BLaER1 (cell line): ENCODE measurements at regions not wholly inside any gene's neighbourhood (a gene's known extent, or its start where the extent isn't known, plus 50 kb on each side); places are given as distances from the start of the nearest gene placed in this dataset.
A peak's percentile ranks its signal among the peaks of the same experiment; 100 is the strongest.
"Not testable (repeated sequence)": the region's sequence is repeated elsewhere in the genome, so short reads cannot be mapped to it uniquely, and the experiment has no call there.

Experiments used
- H3K27ac ChIP-seq: shearing (Covaris generic); formaldehyde crosslinking; 2 replicates; pipeline ENCODE4 v1.8.1; 2022
- H3K27me3 ChIP-seq: shearing (Covaris generic); formaldehyde crosslinking; 2 replicates; pipeline ENCODE4 v1.8.1; 2022
- H3K36me3 ChIP-seq: shearing (Covaris generic); formaldehyde crosslinking; 2 replicates; pipeline ENCODE4 v1.8.1; 2022
- H3K4me1 ChIP-seq: shearing (Covaris generic); formaldehyde crosslinking; 2 replicates; pipeline ENCODE4 v1.8.1; 2022
- H3K4me2 ChIP-seq: shearing (Covaris generic); formaldehyde crosslinking; 2 replicates; pipeline ENCODE4 v1.8.1; 2022
- H3K4me3 ChIP-seq: shearing (Covaris generic); formaldehyde crosslinking; 2 replicates; pipeline ENCODE4 v1.8.1; 2022
- H3K9ac ChIP-seq: shearing (Covaris generic); formaldehyde crosslinking; 2 replicates; pipeline ENCODE4 v1.8.1; 2022
- H3K9me3 ChIP-seq: shearing (Covaris generic); formaldehyde crosslinking; 2 replicates; pipeline ENCODE4 v1.8.1; 2022
- H4K20me1 ChIP-seq: shearing (Covaris generic); formaldehyde crosslinking; 2 replicates; pipeline ENCODE4 v1.8.1; 2022
- Cebpa-rat ChIP-seq: shearing (Covaris generic); IDR thresholded peaks from 2 replicates; pipeline ENCODE4 v1.8.1; 2022

DNA sequence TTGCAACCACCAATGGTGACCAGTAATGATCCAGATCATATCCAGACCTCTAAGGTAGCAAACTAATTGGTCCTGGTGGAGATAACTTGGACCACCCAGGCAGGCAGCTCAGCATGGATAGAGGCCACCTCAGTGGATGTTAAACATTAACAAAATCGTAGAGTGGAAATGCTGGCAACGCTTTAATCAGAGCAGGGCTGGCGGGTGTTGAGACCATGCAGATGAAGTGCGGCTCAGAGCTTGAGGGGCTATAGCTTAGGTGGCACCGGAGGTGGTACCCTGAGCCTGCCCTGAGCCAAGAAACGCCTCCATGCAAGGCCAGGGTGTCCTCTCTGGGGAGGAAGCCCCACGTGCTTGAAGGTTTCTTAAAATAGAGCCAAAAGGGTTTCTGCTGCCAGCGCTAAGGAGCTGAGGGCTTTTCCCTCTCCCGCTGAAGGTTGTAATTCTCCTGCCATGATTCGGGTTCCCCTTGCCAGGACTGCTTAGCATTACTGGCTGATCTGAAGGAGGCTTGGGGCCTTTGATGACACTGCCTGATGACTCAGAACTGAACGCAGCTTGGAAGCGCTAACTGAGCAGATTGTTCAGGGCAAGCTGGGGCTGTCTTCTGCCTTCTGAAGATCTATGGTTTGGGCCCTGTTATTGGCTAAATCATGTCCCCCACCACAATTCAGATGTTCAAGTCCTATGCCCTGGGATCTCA is 177.8 kb upstream of the ATP6AP2 start:
- H3K27ac ChIP-seq = no peak overlapping the region
- H4K20me1 ChIP-seq = no peaks in the 10 kb centered on the region
- H3K9ac ChIP-seq = no peak overlapping the region
- no peak overlapping the region for H3K4me3 ChIP-seq
- no peak for TF ChIP-seq Cebpa-rat
- no peaks in the 10 kb centered on the region for H3K36me3 ChIP-seq
- H3K4me1 ChIP-seq = peaks cover 24% of the 10 kb centered on the region
- no peaks in the 10 kb centered on the region for H3K27me3 ChIP-seq
- peak overlapping the region; percentile 51 for H3K4me2 ChIP-seq
- peaks cover 6% of the 10 kb centered on the region; the same call in 1 of the 2 replicates for H3K9me3 ChIP-seq

DNA sequence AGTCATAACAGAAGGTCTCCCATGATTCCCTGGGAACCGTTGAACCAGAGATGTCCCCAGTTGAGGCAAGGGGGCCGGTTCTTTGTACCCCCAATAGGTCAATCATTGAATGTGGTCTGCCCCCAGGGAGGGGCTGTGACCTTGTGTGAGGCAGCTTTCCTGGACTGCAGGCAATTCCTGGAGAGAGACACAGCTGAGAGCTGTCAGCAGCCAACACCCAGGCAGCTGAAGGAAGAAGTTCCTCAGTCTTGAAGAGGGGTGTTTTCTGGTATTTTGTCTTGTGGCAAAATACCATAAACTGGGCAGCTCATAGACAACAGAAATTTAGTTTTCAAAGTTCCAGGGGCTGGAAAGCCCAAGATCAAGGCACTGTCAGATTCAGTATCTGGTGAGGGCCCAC is 185.7 kb upstream of the ATP6AP2 start:
- H3K36me3 ChIP-seq = no peaks in the 10 kb centered on the region
- H3K9ac ChIP-seq = no peak overlapping the region
- no peak overlapping the region for H3K27ac ChIP-seq
- no peaks in the 10 kb centered on the region for H3K27me3 ChIP-seq
- no peak overlapping the region for H3K4me2 ChIP-seq
- H3K4me3 ChIP-seq = no peak overlapping the region
- H4K20me1 ChIP-seq = no peaks in the 10 kb centered on the region
- H3K9me3 ChIP-seq = peaks cover 27% of the 10 kb centered on the region
- TF ChIP-seq Cebpa-rat = no peak
- no peaks in the 10 kb centered on the region for H3K4me1 ChIP-seq

DNA sequence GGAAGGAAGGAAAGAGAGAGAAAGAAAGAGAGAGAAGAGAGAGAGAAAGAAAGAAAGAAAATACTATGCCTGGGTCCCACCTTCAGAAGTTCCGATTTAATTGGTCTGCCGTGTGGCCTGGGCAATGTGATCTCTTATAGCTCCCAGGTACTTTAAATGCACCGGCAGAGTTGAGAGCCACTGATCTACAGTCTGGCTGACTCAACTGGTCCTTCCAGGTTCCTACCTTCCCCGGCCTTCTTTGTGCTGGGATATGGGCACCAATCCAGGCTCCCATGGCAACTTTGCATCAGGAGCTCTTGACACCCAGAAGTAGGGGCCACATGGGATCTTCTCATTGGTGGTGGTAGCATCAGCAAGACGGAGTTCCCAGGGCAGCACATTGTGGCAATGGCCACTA is 186.5 kb upstream of the ATP6AP2 start:
- no peak overlapping the region for H3K9ac ChIP-seq
- H3K27me3 ChIP-seq = no peaks in the 10 kb centered on the region
- H3K27ac ChIP-seq = no peak overlapping the region
- no peak overlapping the region for H3K4me3 ChIP-seq
- H3K9me3 ChIP-seq = peaks cover 23% of the 10 kb centered on the region
- H3K36me3 ChIP-seq = no peaks in the 10 kb centered on the region
- no peaks in the 10 kb centered on the region for H3K4me1 ChIP-seq
- no peaks in the 10 kb centered on the region for H4K20me1 ChIP-seq
- no peak for TF ChIP-seq Cebpa-rat
- H3K4me2 ChIP-seq = no peak overlapping the region

DNA sequence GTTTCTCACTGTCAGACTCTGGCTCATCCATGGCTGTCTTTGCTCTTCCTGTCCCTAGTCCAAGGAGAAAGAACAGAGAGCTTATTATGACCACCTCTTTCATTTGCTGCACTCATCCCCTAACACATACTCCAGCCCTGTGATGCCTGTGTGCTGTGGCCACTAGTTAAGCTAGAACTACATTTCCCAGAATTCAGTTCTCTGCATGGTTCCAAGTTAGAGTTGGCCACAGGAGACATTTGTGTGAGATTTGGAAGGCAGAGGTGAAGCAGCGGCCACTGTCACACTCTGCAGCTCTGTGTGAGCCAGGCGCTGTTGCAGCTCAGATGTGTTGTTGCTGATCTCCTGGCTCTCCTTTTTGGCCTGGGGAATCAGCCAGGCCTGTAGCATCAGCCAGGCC is 188.2 kb upstream of the ATP6AP2 start:
- H3K4me3 ChIP-seq = no peak overlapping the region
- H3K36me3 ChIP-seq = no peaks in the 10 kb centered on the region
- no peak overlapping the region for H3K4me2 ChIP-seq
- no peaks in the 10 kb centered on the region for H3K4me1 ChIP-seq
- H3K27me3 ChIP-seq = no peaks in the 10 kb centered on the region
- peaks cover 18% of the 10 kb centered on the region for H3K9me3 ChIP-seq
- TF ChIP-seq Cebpa-rat = no peak
- H4K20me1 ChIP-seq = no peaks in the 10 kb centered on the region
- H3K27ac ChIP-seq = no peak overlapping the region
- no peak overlapping the region for H3K9ac ChIP-seq

DNA sequence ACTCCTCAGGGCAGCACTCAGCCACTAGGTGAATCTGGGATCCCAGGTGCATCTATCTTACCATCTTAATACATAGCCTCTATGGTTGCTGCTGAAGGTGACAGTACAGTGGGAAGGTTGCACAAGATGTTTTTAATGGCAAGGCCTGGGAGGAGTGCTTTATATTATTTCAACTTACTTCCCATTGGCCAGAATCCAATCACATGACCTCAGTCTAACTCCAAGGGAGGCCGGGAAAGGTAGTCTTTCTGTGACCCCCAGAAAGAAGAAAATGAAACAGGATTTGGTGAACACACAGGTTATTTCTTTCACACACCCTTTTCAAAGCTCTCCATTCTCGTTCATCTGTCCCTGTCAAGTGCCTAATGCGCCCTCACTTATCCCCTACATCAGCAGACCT is 189.1 kb upstream of the ATP6AP2 start:
- Histone ChIP-seq H4K20me1 (no peaks in the 10 kb centered on the region), H3K9ac (no peak overlapping the region), H3K9me3 (peaks cover 12% of the 10 kb centered on the region), H3K36me3 (no peaks in the 10 kb centered on the region), H3K4me3 (no peak overlapping the region), H3K4me2 (no peak overlapping the region), H3K27me3 (no peaks in the 10 kb centered on the region), H3K27ac (no peak overlapping the region), H3K4me1 (no peaks in the 10 kb centered on the region)
- no peak for TF ChIP-seq Cebpa-rat

DNA sequence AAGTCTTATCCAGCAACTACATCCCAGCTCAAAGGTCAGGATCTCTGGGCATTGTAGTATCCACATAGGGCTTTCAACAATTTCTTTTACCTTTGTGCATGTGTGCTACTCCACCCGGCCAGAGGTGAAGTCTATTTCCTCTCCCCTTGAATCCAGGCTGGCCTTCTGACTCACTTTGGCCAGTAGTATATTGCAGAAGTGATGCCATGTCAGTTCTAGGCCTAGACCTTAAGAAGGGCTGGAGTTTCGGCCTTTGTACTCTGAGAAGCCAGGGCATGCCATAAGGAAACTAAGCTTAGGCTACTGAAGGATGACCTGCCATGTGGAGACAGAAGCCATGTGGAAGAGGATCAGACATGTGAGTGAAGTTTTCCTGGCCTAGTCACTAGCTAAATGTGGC is 191.2 kb upstream of the ATP6AP2 start:
- Histone ChIP-seq H3K9ac (no peak overlapping the region), H3K36me3 (no peaks in the 10 kb centered on the region), H3K27me3 (no peaks in the 10 kb centered on the region), H3K4me1 (peaks cover 11% of the 10 kb centered on the region), H3K4me2 (no peak overlapping the region), H3K9me3 (peaks cover 12% of the 10 kb centered on the region), H4K20me1 (no peaks in the 10 kb centered on the region), H3K27ac (no peak overlapping the region), H3K4me3 (no peak overlapping the region)
- no peak for TF ChIP-seq Cebpa-rat

DNA sequence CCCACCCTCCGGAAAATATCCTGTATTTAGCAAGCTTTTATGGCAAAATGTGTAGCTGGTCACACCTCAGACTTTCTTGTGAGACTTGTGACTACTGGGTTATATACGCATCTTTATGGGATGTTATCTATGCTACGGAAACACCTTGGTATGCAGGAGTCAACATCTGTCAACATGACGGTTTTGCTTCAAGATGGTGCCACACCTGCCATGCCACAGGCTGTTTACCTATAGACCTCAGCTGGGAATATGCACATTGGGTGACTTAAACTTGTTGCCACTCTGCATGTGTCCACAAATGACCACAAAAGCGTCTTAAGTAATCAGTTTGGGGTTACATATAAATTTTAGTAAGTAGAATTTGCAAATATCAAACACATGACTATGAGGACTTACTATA is 192.3 kb upstream of the ATP6AP2 start:
- no peaks in the 10 kb centered on the region for H3K36me3 ChIP-seq
- no peak overlapping the region for H3K4me3 ChIP-seq
- H3K4me1 ChIP-seq = peaks cover 20% of the 10 kb centered on the region
- H3K9ac ChIP-seq = no peak overlapping the region
- 0 out of 2 replicates have a peak, but pooled peaks cover 4% of the 10 kb centered on the region for H3K9me3 ChIP-seq
- H4K20me1 ChIP-seq = no peaks in the 10 kb centered on the region
- no peak overlapping the region for H3K27ac ChIP-seq
- no peak for TF ChIP-seq Cebpa-rat
- H3K27me3 ChIP-seq = no peaks in the 10 kb centered on the region
- H3K4me2 ChIP-seq = no peak overlapping the region

DNA sequence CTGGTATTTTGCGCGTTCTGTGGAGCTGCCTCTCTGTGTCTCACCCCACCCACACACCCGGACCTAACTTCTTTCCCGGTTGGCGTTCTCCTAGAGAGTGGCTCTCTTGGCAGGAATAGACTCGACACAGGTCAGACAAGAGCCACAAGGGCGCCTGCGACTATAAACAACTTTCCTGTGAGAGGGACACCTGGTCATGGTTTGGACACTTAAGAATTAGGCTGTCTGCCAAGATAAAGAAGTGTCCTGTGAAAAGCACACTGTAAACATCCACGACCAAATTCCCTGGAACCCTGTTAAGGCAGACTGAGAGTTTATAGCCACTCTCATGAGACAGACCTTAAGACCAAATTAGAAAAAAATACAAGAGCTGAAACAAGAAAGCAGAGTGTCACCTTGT is 192.9 kb upstream of the ATP6AP2 start:
- not testable (repeated sequence) for H3K9ac ChIP-seq, H3K4me2 ChIP-seq, H3K27ac ChIP-seq, H3K9me3 ChIP-seq, H4K20me1 ChIP-seq, H3K4me3 ChIP-seq, H3K36me3 ChIP-seq, H3K27me3 ChIP-seq
- peaks cover 20% of the 10 kb centered on the region for H3K4me1 ChIP-seq

DNA sequence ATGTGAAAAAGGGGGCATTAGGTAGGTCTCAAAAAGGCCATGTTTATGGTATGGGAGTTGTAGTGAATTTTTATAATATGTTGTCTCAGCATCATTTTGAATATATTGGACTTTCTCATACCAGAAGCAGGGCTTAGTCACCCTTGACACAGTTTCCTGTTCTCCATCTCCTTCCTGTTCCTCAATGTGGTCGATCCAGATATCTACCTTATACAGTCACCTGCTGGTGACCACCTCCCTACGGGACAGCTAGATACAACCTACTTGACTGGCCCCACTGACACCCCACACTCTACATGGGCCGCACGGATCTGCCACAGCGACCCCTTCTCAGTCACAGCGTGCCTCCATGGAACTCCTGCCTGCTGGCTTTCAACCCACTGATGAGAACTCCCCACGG is 193.5 kb upstream of the ATP6AP2 start:
- not testable (repeated sequence) for H3K4me2 ChIP-seq, H3K27ac ChIP-seq, H3K27me3 ChIP-seq, H3K9ac ChIP-seq, H3K36me3 ChIP-seq, H4K20me1 ChIP-seq, H3K9me3 ChIP-seq, H3K4me3 ChIP-seq
- H3K4me1 ChIP-seq = peaks cover 20% of the 10 kb centered on the region

DNA sequence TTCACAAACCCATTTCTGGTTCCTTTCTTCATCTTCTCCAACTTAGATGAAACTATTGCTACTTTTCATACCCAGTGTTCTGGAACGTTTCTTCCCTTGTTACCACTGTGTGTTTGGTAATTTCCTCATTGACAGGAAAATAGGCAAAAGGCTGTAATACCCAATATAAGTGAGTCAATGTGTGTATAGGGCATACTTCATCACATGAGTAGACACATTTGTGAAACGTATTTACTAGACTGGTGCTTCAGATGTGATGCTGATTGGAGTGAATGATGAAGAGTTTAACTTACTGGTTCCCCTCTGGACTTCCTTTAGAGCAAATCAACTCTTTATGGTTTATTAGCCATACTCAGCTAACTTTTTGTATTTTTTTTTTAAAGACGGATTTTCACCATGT is 195.1 kb upstream of the ATP6AP2 start:
- Histone ChIP-seq H3K36me3 (no peaks in the 10 kb centered on the region), H3K9ac (no peak overlapping the region), H3K27me3 (no peaks in the 10 kb centered on the region), H4K20me1 (no peaks in the 10 kb centered on the region), H3K9me3 (no peaks in the 10 kb centered on the region), H3K27ac (no peak overlapping the region), H3K4me2 (no peak overlapping the region), H3K4me3 (no peak overlapping the region), H3K4me1 (peaks cover 29% of the 10 kb centered on the region)
- TF ChIP-seq Cebpa-rat = no peak

DNA sequence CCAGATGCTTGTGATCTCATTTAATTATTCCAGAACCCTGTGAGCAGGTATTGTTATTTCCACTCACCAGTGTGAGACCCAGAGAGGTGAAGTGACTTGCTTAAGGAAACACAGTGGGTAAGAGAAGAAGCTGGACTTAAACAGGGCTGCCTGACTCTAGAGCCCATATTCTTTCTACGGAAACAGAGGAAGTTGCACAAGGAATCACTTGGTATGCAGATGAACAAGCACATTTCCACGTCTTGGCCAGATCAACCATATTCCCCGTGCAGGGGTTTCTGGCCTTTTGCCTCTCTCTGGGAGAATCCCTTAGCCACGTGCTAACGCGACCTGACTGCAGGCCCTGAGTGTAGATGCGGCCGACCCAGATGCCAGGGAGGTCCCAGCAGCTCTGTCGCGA is 195.5 kb upstream of the ATP6AP2 start:
- H3K4me1 ChIP-seq = peaks cover 31% of the 10 kb centered on the region
- H3K36me3 ChIP-seq = no peaks in the 10 kb centered on the region
- no peaks in the 10 kb centered on the region for H4K20me1 ChIP-seq
- H3K27ac ChIP-seq = no peak overlapping the region
- H3K9ac ChIP-seq = no peak overlapping the region
- no peak overlapping the region for H3K4me3 ChIP-seq
- H3K27me3 ChIP-seq = no peaks in the 10 kb centered on the region
- no peaks in the 10 kb centered on the region for H3K9me3 ChIP-seq
- no peak for TF ChIP-seq Cebpa-rat
- no peak overlapping the region for H3K4me2 ChIP-seq
